HG02970 (cell line): ENCODE measurements at regions not wholly inside any gene's neighbourhood (a gene's known extent, or its start where the extent isn't known, plus 50 kb on each side); places are given as distances from the start of the nearest gene placed in this dataset.
A peak's percentile ranks its signal among the peaks of the same experiment; 100 is the strongest.

ENCODE experiments used
- ATAC-seq: cut with Tn5 transposase; IDR thresholded peaks from one replicate; pipeline ENCODE4 v1.9.1; 2021; ENCODE audit warnings: mild to moderate bottlenecking, moderate library complexity, moderate number of reproducible peaks; ENCODE audit not compliant: unreplicated experiment, low FRiP score

DNA sequence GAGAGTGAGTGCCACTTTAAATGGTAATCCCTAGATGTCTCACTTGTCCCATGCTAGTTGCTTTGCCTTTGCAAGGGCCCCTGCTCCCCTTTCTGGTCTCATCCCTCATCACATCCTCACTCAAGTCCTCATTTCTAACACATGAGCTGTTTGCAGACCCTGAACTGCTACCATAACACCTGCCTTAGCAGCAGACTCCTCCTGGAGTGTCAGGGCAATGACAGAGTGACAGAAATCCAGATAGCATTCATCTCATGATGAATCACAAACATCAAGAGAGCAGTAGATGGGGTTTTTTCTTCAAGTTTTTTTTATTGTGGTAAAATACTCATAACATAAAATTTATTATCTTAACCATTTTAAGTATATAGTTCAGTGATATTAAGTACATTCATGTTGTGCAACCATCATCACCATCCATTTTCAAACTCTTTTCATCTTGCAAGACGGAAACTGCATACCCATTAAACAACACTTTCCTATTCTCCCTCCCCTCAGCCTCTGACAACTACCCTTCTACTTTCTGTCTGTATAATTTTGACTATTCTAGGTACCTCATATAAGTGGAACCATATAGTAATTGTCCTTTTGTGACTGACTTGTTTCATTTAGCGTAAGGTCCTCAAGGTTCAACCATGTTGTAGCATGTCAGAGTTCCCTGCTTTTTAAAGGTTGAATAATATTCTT lies 133.2 kb upstream of the RPS6KA3 start:
- no peak for ATAC-seq

DNA sequence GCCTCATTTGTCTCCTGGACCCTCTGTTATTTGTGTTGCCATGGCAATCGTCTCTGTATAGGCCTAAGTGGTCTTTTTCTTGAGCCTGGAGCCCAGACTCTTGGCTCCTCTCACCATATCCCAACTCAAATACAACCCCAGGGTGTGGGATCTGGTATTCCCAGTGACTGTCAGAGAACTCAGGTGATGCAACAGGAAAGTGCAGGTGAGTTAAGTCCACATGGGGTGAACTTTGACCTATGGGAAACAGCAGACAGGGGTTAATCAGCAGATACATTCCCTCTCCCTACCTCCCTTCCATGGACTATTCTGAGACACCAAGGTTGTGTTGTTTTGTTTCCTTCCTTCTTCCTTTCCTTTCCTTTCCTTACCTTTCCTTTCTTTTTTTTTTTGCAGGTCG lies 130.9 kb upstream of the RPS6KA3 start:
- ATAC-seq, result no peak

DNA sequence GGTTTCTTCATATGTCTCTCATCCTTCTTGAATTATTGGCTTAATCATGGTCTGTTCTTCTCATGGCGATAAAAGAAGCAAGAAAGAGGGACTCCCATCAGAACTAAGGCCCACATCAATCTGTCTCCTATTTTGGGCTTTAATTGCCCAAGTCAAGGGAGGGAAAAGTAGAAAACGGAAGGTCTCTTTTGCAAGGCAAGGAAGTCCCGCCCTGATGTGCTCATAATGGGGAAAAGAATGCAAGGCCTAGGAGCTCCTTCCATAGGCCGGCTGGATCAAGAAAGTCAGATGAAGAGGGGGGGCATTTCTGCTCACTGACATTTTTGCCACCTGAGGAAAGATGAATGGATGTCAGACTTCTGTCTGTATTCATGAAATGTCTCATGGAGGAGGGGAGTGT lies 127.7 kb upstream of the RPS6KA3 start:
- ATAC-seq, result no peak

DNA sequence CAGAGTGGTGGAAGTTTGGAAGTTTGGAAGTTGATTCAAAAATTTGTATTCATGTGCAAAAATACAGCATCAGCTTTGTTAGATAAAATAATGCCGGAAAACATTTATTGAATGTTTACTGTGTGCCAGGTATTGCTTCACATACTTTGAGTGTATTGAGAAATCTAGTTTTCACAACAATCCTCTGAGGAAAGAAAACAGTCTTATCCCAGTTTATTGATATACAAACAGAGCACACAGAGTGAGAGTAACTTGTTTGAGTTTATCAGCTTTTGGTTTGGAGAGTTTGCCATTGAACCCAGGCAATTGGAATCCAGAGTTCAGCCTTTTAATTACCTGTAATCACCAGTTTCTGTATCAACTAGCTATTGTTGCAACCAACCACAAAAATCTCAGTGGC lies 127.2 kb upstream of the RPS6KA3 start:
- ATAC-seq, result no peak

DNA sequence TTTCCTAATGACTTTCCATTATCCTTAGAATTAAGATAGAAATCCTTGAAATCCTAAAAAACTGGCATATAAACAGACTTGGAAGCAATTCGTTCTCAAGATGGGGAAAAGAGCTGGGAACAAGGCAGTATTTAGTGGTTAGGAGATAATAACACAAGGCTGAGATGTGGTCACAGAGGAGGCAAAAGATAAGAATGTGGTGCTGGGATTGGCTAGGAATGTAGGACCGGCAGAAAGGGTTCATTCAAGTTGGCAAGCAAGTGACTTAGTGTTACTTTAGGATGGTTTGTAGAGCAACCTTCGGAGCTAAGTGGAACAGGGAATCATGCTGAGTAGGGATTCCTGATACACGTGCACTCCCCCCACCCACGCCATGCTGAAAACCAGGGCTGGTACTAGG lies 121.9 kb upstream of the RPS6KA3 start:
- no peak for ATAC-seq

DNA sequence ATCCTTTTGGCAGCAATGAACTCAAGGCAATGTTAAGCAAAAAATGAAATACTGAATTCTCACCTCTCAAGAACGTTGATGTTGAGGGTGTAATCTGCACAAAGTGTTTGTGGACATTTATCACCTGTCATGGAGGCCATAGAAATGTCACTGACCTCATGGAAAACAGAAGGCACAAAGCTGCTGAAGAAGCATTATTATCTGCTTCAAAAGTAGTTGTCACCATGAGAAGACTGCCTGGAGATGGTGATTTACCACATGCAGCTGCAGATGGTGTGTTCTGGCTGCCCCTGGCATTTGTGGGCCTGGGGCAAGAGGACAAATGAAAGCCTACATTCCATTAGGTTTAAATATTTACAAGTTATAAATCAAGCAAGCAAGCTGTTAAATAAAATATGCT lies 116.8 kb upstream of the RPS6KA3 start:
- no peak for ATAC-seq

DNA sequence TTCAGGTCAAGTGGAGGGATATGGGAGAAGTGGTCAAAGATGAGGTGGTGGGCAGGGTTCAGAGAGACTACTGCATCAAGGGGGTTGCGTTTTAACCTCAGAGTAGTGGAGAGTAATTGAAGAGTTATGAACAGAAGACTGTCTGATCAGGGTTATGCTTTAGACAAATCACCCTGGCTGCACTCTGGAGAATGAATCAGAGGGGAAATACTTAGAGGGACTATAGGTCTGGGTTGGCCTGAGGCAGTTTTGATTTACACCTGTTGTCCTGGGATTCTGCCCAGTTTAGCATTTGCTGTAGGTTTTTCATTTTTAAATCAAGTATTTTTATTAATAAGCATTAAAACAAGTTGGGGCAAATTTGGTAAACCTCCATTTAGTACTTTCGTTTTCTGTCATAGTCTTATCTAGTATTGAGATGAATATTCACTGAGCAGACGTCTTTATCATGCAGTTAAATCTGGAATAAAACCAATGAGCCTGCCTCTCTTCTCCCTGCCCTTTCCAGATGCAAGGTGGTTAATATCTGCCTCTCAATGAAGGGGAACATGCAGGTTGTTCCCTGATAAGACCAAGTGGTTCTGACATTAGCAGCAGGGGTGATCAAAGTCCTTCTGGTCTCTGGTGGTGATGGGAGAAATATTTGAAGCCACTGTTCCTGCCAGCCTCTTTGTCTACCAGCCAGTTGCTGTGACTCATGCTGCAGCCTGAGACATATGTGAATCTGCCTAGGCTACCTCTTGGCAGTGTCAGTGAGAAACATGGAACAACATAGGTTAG lies 116.0 kb upstream of the RPS6KA3 start:
- peak; percentile 51 for ATAC-seq

DNA sequence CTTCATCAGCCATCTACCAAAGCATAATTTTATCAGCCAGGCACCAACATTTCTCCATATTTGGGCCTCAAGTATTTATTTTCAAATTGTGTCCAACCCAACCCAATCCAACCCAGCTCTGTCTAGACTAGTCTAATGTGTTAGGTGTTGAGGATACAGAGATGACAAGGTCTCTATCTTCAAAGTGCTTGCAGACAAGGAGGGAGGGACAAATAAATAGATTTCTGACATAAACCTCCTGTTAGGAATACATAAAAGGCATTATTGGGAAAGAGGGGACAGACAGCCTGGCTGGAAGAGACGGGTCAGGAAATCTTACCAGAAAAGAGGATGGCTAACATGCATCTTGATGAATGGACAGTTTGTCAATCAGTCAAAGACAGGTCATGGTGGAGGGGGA lies 115.4 kb upstream of the RPS6KA3 start:
- ATAC-seq, result no peak

DNA sequence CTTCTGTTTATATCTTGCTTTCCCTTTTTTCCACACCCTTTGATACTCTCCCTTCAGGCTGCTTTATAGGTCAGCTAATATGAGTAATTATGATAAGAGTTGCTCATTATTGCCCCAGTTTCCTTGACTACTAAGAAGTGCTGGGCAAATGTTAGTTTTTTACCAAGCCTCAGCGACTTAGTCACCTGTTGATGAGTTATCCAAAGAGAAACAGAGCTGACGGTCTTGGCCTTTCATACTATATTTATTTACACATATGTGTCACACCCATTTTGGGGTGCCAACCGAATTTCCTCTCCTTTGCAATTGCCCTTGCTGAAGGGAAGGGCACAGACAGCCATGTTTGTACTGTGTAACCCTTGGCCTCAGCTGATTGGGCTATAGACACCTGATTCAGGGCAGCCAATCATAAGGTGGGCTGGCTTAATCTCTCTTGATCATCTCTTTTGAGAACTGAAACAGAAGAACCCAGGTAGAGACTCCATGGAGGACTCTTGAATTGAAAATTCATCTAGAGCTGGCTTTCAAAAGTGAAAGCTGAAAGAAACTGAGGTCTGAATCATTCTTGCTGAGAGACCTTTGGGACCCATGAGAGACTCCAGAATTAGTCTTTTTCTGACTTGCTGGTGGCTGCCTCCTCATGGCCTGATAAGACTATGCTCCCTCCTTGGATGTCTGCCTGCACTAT lies 111.7 kb upstream of the RPS6KA3 start:
- no peak for ATAC-seq

DNA sequence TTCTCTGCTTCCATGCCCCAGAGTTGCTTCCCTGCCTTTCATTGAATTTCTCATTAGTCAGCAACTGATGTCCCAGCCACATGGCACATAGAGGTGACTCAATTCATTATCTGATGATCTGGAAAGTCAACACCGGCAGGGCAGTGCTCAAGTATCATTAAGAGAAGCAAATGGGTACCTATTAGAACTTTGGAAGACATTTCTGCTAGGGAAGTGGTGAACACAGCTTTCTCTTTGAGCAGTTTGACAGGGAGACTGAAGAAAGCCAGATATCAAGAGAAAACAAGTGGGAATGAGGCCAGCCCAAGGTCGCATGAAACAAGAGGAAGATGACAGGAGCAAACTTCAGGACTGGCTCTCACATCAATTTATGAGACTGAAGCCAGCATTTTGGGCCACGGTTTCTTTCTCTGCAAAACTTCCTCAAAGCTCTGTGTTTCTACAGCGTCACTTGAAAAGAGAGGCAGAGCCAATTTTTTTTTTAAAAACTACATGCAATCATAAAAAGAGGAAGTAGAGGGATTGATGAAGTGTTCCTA lies 108.3 kb upstream of the RPS6KA3 start:
- ATAC-seq, result no peak

DNA sequence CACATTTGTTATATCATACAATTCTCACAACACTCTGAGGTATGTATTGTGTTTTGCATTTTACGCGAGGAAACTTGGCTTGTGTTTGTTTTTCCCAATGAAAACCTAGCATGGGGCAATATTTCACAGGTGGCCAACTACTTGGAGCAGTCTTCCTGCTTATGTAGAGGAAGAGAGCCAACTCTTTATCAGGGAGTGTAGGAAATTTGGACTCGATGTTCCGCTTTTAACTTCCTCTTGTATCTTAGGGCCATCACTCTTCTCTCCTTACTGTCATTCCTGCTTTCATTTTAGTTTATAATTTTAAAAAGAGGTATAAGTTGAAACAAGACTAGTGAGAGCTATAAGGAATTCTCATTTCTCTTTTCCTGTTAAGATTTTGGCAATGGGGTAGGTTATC lies 107.7 kb upstream of the RPS6KA3 start:
- ATAC-seq, result no peak

DNA sequence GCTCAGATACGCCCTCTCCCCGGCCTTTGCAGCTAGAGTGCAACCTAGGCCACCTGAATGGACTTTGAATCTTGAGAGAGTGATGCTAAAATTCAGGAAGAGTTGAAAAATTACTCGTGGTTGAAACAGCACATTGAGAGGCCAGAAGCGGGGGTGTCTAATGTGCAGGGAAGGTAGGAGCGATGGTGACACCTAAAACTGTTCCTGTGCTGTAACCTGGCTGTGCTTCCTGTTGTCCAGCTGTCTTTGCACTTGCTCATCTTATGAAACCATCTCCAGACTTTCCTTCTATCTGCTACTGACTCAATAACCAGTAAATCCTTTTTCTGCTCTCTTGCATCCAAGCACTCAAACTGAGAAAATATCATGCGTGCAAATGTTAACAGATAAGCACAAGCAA lies 106.4 kb upstream of the RPS6KA3 start:
- ATAC-seq, result no peak

DNA sequence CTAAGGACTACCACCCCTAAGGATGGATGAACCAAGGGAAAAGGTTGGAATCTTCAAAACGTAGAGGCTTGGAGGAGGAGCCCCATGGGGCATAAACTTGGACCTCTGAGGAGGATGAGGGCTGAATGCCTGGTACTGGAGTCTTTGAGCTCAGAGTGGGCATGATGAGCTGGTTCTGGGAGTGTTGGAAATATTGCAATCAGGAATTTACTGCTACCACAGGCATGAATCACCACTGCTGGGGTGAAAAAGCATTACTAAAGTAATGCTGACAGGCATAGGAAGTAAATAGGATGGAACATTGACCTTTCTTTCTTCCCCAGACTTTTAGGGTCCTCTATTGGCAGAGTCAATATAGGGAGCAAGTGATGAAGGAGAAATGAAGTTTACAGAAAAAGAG lies 105.8 kb upstream of the RPS6KA3 start:
- ATAC-seq, result no peak

DNA sequence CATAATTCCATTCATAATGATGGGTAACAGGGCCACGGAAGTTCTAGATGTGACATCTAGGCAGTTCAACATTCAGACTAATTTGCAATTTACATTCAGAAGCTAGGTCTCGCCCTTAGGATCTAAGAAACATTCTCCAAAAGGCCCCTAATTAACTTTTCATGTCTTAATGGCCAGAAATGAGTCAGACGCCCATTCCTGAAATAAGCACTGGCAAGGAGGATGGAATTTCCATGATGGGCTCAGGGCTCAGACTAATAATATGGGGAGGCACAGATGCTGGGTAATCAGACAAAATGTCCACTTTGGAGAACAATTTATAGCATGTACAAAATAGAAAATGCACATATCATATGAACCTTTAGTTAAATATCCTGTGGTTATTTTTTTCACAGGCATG lies 102.8 kb upstream of the RPS6KA3 start:
- ATAC-seq, result no peak

DNA sequence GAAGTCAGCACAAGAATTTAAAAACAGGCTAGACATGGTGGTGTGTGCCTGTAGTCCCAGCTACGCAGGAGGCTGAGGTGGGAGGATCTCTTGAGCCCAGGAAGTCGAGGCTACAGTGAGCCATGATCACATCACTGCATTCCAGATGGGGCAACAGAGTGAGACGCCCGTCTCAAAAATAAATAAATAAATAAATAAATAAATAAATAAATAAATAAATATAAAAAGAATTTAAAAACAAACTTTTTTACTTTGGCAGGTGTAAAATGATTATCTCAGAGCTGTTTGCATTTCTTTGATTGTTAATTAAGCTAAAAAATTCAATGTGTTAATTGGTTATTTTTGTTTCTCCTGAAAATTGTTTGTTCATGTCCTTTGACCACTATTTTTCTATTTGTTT lies 97.5 kb upstream of the RPS6KA3 start:
- no peak for ATAC-seq

DNA sequence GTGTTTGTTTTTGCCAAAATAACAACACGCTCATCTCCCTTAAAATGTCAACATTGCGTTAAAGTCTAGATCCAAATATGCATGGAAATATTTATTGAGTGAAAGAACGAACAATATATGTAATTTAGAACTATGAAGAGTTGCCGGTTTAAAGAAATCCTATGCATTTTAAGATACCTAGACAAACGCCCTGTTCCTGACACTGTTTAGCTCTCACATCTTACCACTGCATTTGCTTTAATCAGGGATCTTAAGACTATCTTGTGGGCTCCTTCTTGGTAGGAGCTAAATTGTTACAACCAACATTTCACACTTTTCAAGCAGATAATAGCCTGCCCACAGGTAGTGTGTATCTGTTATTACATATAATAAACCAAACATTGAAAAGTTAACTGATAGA lies 96.6 kb upstream of the RPS6KA3 start:
- no peak for ATAC-seq

DNA sequence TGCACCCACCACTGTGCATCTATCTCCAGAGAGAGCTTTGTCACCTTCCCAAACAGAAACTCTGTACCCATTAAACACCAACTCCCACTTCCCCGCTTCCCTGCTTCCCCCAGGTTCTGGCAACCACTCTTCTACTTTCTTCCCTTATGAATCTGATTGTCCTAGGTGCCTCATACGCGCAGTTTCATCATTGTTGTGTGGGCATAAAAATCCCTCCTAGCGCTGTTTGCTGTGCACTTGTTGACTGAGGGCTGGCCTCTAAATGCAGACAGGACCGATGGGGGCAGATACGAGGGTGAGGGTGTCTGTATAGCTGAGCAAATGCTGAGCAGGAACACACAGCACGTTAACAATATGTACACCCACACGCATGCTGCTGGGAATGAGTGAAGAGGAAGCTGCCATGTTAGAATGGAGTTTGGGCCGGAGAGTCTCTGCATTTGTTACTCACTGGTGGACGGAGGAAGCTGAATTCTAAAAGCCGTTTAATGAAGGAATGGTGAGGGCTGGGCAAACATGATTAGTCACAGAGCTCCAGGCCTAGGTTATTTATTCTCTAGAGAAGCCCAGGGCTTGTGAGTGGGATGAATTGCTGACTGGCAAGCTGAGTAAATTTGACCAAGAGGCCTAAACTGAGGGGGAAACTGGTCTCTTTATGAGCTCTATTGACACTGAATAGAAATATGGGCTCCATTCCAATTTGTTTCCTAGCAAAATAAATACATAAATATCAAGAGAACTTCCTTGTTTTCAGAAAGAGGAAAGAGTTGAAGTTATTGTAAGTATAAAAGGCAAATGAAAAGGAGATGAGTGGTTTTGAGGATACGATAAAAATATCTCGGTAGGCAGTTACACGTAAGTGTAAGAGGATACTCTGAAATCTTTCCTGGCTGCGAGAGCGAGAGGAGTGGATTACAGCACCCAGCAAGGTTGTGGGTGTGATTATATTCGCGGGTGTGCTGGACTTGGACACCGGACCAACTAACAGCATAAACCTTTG lies 95.9 kb upstream of the RPS6KA3 start:
- no peak for ATAC-seq

DNA sequence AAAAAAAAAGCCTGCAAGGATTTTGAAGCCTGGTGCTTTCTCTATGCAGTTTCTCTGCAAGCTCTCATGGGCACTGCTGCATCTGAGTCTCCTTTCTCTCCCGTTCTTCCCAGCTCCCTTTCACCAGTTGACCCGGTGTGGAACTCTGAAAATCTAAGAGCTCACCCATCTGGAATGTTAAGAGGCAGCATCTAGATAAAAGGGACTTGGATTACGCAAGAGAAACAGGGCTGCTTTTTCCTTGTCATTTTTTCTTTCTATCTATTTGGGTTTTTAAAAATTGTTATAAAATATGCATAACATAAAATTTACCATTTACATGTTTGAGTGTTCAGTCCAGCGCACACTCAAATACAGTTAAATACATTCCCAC lies 95.2 kb upstream of the RPS6KA3 start:
- ATAC-seq, result no peak

DNA sequence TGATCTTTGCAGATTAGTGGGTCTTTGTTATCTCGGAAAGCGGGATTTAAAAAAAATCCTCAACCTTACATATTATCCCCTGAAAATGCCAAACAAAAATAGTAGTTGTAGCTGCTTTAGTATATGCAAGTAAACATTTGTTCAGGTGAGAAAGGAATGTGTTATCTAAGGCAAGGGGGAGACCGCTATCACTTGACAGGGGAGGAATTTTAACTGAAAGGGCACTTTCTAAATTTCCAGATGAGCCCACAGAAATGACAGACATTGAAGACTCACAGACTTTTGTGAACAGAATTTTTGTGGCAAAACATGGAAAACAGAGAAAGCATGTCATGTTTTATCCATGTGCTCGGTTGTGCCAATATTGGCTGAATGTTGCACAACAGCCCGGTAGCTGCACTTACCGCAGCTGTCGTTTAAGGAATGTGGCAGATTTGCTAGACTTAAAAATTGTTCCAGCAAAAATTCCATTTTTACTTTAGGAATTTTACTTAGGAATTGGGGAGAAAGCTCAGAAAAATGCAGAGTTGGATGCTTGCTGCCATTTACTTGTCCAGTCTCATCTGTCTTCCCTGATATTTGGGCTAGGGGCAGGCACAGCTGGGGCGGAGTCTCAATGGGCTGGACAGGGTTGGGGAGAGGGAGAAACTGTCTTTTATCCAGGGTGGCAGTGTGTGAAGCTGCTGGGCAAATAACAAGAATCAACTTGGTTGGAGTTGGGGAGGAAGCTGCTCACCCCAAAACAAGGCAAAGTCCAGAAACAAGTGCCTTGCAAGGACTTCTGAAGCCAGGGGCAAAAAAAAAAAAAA lies 94.6 kb upstream of the RPS6KA3 start:
- ATAC-seq, result no peak
